T-helper 1 cell treated with Interleukin-12 subunit alpha and Interleukin-12 subunit beta and Interleukin-4 antibody, amounts not matched to agents 30 μg/mL and 1 μg/mL, for 36 hours (primary cell): ENCODE measurements at regions not wholly inside any gene's neighbourhood (a gene's known extent, or its start where the extent isn't known, plus 50 kb on each side); places are given as distances from the start of the nearest gene placed in this dataset.

Experiments used
- H3K27ac Mint-ChIP-seq: one replicate; pipeline ENCODE4 v1.8.0; 2021; ENCODE audit warnings: mild to moderate bottlenecking, mixed read lengths
- H3K27me3 Mint-ChIP-seq: one replicate; pipeline ENCODE4 v1.8.0; 2021; ENCODE audit warnings: low read depth, mixed read lengths
- H3K36me3 Mint-ChIP-seq: one replicate; pipeline ENCODE4 v1.8.0; 2021; ENCODE audit warnings: low read depth, mixed read lengths
- H3K4me1 Mint-ChIP-seq: one replicate; pipeline ENCODE4 v1.8.0; 2021; ENCODE audit warnings: low read depth, mixed read lengths
- H3K4me3 Mint-ChIP-seq: one replicate; pipeline ENCODE4 v1.8.0; 2021; ENCODE audit warnings: mild to moderate bottlenecking, moderate library complexity, mixed read lengths
- H3K9me3 Mint-ChIP-seq: one replicate; pipeline ENCODE4 v1.8.0; 2021; ENCODE audit warnings: mixed read lengths

DNA sequence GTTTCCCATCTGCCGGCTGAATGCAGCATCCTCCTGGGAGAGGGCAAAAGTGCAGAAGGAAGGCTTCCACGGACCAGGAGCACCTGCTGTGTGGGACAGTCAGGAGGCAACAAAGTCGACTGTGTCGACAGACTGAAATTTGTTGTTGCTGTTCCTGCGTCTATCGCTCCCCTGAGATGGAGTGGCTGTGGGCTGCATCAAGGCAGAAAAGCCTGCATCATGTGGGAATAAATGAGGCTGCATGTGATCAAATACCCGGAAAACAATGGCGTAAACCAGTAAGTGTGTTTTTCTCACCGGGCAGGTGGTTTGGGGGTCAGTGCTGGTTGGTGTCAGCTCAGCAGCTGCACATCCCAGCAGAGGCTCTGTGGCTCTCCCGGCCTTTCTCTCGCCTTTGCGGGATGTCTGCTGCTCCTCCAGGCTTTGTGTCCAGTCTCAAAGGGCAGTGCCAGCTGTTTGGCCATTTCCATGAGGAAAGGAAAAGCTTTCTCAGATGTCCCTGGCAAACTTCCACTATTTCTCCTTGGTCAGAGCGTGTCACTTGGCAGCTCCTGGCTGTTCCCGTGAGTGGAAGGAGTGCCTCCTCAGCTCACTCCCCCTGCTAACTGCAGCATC is 262.4 kb downstream of the NDUFA10 start:
- H3K9me3 Mint-ChIP-seq = no peaks in the 10 kb centered on the region
- H3K4me3 Mint-ChIP-seq = no peak overlapping the region

DNA sequence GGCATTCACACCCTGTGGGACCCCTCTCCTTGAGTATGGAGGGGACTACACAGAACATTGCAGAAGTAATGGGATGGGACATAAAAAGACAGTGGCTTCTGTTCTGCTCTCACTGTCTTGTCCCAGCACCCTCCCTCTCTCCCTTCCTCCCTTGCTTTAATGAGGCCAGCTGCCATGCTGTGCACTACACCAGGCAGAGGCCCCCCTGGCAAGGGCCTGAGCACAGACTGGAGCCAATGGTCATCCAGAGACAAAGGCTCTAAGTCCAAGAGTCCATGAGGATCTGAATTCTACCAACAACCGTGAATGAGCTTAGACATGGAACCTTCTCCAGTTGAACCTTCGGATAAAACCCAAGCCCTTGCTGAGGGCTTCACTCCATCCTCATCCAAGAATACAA is 263.0 kb downstream of the NDUFA10 start:
- no peak overlapping the region for H3K27ac Mint-ChIP-seq
- no peaks in the 10 kb centered on the region for H3K27me3 Mint-ChIP-seq
- H3K36me3 Mint-ChIP-seq = no peaks in the 10 kb centered on the region
- H3K4me1 Mint-ChIP-seq = peaks cover under 1% of the 10 kb centered on the region
- no peaks in the 10 kb centered on the region for H3K9me3 Mint-ChIP-seq
- no peak overlapping the region for H3K4me3 Mint-ChIP-seq

More for the DNA sequence above, 262.4 kb downstream of the NDUFA10 start:
- Mint-ChIP-seq H3K4me1 (no peaks in the 10 kb centered on the region), H3K27ac (no peak overlapping the region), H3K36me3 (no peaks in the 10 kb centered on the region), H3K27me3 (no peaks in the 10 kb centered on the region)

DNA sequence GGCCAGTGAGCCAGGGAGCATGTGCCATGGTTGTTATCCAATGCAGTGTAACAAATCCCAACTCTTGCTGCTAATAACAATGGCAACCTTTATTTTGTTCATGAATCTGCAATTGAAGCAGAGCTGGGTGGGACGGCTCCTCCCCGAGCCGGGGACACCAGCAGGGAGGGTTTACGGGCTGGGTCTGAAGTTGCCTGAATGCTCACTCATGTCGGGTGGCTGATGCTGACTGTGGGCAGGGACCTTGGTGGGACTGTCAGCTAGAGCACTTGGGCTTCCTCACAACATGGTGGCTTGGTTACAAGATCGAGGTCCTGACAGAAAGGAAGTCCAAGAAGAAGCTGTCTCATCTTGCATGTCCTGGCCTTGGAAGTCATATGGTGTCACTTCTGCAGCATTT is 264.5 kb downstream of the NDUFA10 start:
- Mint-ChIP-seq H3K36me3 (no peaks in the 10 kb centered on the region), H3K27ac (no peak overlapping the region), H3K9me3 (no peaks in the 10 kb centered on the region), H3K4me3 (no peak overlapping the region), H3K27me3 (no peaks in the 10 kb centered on the region), H3K4me1 (peaks cover 5% of the 10 kb centered on the region)

DNA sequence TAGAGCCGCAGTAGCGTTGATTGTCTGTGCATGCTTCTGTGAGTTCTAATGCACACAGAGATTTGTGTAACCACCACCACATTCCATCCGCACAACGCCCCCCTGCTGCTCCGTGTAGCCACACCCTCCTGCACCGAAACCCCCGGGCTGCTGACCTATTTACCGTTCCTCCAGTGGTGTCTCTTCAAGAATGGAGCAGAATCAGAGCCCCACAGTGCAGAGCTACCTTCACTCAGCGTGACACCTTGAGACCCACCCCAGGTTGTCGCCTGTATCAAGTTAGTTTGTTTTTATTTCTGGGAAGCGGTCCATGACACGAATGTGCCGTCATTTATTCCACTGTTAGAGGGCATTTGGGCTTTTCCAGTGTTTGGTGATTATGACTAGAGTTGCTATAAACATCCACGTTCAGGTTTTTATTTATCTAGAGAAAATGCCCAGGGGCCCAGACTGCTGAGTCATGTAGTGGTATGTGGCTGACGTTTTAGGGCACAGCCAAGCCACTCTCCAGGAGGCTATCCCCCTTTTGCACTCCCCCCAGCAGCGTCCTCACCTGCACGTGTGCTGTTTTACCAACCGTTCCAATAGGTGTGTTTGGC is 266.8 kb downstream of the NDUFA10 start:
- H3K9me3 Mint-ChIP-seq = no peaks in the 10 kb centered on the region
- H3K4me1 Mint-ChIP-seq = peaks cover 5% of the 10 kb centered on the region
- no peaks in the 10 kb centered on the region for H3K36me3 Mint-ChIP-seq
- no peaks in the 10 kb centered on the region for H3K27me3 Mint-ChIP-seq
- no peak overlapping the region for H3K4me3 Mint-ChIP-seq
- no peak overlapping the region for H3K27ac Mint-ChIP-seq

DNA sequence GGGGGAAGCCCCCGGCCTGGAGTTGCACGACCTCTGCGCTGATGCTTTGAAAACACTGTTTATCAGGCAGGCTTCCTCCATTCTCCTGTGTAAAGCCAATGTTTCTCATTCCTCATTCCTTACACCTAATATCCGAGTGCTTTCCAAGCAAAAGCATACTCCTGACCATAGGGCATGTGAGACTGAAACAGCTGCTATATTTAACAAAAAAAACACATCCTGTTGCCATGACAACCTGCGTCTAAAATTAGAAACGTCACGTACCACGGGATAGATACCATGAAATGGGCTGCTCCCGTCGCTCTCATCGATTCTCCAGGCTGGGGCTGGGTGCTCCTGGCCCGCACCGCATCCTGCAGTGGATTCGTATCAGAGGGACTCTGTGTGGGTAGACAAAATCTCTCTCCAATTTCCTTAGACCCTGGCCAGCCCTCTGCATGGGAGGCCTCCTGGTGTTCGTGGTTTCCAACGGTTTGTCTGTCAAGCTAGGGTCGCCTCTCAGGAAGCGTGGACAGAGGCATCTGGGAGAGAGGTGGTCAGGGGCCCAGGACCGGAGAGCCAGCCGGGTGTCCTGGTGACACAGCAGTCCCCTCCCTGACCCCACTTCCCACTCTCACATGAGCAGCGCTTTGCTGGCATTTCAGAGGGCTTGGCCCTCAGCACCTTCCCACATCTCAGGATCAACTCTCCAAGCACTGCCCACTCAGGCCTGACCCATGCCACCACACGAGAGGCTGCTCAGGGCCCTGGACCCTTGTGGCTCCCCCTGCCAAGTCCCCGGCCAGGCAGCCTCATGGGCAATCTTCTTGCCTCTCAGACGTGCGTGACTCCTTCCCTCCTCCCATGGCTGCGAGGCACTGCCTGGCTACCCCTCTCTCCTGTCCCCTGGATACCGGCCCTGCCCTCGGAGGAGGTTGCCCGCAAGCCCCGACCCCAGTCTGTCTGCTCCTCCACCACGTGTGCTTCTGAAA is 268.1 kb downstream of the NDUFA10 start:
- H3K36me3 Mint-ChIP-seq = no peaks in the 10 kb centered on the region
- peaks cover 5% of the 10 kb centered on the region for H3K4me1 Mint-ChIP-seq
- no peaks in the 10 kb centered on the region for H3K27me3 Mint-ChIP-seq
- no peaks in the 10 kb centered on the region for H3K9me3 Mint-ChIP-seq
- no peak overlapping the region for H3K27ac Mint-ChIP-seq
- H3K4me3 Mint-ChIP-seq = no peak overlapping the region

DNA sequence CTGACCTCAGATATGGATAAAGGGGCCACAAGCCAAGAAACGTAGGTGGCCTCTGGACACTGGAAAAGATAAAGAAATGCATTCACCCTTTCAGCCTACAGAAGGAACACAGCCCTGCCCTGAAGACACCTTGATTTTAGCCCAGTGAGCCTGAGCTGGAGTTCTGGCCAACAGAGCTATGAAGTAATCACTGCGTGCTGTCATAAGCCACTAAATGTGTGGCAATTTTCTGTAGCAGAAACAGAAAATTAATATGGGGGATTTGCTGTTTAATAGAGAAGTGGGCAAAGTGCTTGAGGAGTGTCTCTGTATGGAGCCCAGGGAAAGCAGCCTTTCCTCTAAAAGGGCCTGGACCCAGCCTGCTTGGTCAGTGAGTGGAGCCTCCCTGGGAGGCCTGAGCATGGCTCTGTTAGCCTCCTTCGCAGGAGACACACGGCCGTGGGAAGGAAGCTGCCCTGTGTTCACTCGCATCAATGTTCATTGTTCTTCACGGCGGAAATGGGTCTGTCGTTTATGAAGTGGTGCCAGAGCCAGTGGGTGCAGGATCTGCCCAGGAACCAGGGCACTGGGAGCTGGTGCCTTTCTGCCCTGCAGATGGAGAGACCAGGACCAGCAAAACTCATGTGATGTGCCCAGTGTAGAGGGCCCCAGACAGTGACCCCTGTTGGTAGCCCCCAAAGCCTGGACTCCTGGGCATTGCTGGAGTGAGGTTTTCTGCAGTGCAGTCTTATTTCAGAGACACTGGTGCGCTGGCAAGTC is 268.9 kb downstream of the NDUFA10 start:
- Mint-ChIP-seq H3K4me3 (no peak overlapping the region), H3K36me3 (no peaks in the 10 kb centered on the region), H3K4me1 (peaks cover 5% of the 10 kb centered on the region), H3K27ac (no peak overlapping the region), H3K9me3 (no peaks in the 10 kb centered on the region), H3K27me3 (no peaks in the 10 kb centered on the region)

DNA sequence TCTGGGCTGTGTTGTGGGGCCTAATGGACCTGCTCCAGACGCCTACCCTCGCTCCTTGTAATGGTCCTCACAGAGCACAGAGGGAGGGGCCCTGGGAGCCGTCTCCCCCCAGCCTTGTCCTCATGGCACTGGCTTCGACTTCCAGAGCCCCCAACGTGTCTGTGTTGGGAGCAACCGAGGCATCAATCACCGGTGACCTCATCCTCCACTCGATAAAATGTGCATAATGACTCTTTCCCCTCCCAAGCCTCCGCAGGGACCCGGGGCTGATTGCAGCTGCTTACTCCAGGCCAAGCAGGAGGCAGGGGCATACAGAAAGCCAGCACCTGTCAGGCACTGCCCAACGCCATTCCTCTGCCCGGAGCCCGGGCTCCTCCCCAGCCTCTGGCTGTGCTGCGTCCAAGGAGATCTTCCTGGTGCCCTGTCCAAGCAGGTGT is 271.7 kb downstream of the NDUFA10 start:
- H3K27me3 Mint-ChIP-seq = no peaks in the 10 kb centered on the region
- H3K27ac Mint-ChIP-seq = no peak overlapping the region
- no peaks in the 10 kb centered on the region for H3K36me3 Mint-ChIP-seq
- no peak overlapping the region for H3K4me3 Mint-ChIP-seq
- H3K9me3 Mint-ChIP-seq = no peaks in the 10 kb centered on the region
- peaks cover 5% of the 10 kb centered on the region for H3K4me1 Mint-ChIP-seq

DNA sequence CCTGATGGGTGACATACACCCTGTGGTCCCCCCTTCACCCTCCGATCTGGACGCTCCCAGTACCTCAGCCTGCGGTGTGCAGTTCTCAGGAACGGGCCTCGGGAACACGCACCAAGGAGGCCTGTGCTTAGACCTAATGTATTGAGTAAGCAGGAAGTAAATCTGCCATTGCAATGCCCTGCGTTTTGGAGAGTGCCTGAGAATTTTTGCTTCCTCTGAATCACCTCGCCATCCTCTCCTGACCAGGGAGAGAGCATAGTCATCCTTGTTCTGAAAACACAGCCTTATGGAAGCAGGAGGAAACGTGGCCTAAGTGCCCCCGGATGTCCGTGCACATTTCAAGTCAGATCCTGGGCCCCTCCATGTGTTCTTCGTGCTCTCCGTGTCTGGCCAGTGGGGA is 272.2 kb downstream of the NDUFA10 start:
- Mint-ChIP-seq H3K4me1 (peaks cover 5% of the 10 kb centered on the region), H3K4me3 (no peak overlapping the region)

DNA sequence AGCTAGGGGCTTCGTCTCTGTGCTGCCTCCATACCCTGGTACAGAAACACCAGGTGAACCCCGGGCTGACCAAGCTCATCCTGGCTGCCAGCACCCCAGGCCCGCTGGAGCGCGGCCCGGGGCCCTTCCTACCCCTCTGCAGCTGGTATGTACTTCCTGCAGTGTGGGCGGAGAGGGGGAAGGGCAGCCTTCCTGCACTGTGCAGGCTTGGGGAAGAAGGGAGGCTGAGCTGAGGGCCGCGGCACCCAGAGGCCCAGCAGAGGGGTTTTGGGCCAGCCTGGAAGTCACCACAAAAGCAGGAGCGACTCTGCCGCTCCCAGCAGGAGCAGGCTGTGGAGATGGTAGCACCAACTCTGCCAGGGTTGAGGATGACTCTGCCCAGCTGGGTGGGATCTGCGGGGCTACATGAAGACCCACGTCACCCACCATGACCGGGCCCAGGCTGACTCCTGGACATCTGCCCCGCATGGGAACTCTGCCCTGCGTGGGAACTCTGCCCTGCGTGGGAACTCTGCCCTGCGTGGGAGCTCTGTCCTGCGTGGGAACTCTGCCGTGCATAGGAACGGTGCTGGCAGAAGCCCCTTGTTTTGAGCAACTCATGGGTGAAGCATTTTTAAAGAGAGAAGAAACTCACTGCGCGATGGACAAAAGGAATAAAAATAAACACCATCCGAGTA is 273.3 kb downstream of the NDUFA10 start:
- Mint-ChIP-seq H3K4me1 (peaks cover 2% of the 10 kb centered on the region), H3K4me3 (no peak overlapping the region), H3K36me3 (no peaks in the 10 kb centered on the region), H3K27ac (no peak overlapping the region), H3K27me3 (no peaks in the 10 kb centered on the region), H3K9me3 (no peaks in the 10 kb centered on the region)

More for the DNA sequence above, 272.2 kb downstream of the NDUFA10 start:
- Mint-ChIP-seq H3K36me3 (no peaks in the 10 kb centered on the region), H3K9me3 (no peaks in the 10 kb centered on the region), H3K27ac (no peak overlapping the region), H3K27me3 (no peaks in the 10 kb centered on the region)

DNA sequence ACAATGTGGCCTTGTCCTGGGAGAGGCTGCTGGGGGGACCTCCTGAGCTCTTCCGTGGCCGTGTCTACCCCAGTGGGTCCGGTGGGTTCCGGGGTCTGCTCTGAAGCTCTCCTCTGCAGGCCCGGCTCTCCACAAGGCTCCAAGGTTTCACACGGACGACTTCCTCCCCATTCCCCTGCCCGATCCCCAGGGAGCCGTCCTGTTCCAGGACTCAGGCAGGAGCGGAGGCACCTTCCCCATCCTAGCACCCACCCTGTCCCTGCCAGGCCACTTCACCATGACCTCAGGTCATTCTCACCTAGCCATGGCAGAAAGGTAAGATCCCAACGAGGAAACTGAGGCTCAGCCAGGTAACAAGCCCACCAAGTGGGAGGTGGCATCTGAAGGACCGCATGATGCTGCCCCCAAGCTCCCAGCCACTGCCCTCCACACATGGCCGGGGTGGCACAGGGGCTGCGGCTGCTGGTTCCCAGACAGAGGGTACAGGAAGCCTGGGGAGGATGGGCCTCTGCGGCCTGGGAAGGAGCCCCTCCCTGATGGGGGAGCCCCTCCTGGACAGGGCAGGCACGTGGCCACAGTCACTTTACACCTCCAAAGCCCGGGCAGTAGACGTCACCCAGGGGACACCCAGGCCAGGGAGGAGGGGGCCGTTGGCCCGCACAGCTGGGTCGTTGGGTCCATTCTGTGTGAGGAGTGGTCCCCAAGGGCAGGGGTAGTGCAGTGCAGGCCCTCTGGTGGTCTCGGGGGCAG is 274.0 kb downstream of the NDUFA10 start:
- Mint-ChIP-seq H3K27ac (no peak overlapping the region), H3K4me3 (no peak overlapping the region), H3K4me1 (no peaks in the 10 kb centered on the region), H3K27me3 (no peaks in the 10 kb centered on the region), H3K9me3 (no peaks in the 10 kb centered on the region), H3K36me3 (no peaks in the 10 kb centered on the region)

DNA sequence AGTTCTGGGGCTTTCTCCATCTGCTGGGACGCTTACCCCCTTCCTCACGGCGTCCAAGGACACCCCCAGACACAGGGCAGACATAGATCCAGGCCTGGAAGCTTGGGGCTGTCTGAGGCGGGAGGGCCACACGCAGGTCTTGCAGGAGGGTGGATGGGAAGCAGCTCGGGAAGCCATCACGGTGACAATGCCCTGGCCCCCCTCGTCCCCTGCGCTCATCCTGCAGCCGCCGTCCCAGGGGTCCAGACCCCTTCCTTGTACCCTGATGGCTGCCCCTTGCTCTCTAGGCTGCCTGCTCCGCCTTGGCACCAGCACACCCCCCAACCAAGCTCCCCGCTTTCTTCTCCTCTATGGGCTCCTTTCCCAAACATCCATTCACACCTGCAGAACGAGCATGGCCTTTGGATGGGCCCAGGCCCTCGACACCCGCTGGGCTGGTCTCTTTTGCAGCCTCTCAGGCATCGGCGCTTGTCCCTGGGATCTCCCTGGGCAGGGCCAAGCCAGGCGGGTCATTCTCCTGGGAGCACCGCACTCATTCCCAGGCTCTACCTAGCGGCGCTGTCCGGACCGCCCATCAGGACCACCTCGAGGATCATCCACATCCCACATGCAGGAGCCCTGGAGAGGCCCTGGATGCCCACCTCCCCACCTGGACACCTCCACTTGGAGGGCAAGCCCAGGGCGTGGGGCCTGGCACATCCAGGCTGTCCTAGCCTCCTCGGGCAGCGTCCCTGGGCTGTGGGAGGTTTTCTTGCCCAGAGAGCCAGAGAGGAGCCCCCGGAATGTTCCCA is 274.9 kb downstream of the NDUFA10 start:
- no peaks in the 10 kb centered on the region for H3K36me3 Mint-ChIP-seq
- no peak overlapping the region for H3K4me3 Mint-ChIP-seq
- no peak overlapping the region for H3K27ac Mint-ChIP-seq
- no peaks in the 10 kb centered on the region for H3K27me3 Mint-ChIP-seq
- no peaks in the 10 kb centered on the region for H3K9me3 Mint-ChIP-seq
- H3K4me1 Mint-ChIP-seq = no peaks in the 10 kb centered on the region

DNA sequence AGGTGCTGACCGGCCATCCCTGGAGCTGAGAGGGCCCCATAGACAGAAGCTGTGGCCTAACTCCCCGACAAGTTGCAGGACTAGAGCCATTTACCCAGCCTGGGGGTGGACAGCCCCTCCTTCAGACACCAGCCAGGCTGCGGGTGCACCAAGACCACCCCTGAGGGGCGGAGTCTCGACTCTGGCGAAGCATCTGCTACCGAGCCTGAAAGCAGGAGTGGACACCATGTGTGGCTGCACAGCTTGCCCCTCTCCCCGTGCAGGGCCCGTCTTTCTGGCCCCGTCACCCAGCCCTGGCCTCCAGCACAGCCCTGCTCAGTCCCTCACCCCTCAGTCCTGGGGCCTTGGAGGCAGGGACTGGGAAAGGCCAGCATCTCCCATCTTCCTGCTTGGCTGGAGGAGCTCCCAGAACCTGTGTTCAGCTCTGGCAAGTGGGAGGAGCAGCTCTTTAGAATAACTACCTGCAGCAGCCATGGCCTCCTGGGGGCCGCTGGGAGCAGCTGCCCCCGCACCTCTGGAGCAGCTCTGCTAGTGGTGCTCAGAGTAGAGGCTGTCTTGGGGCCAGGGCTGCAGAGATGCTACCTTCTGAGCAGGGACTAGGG is 275.8 kb downstream of the NDUFA10 start:
- H3K27ac Mint-ChIP-seq = no peak overlapping the region
- no peaks in the 10 kb centered on the region for H3K27me3 Mint-ChIP-seq
- no peak overlapping the region for H3K4me3 Mint-ChIP-seq
- no peaks in the 10 kb centered on the region for H3K9me3 Mint-ChIP-seq
- H3K4me1 Mint-ChIP-seq = no peaks in the 10 kb centered on the region
- no peaks in the 10 kb centered on the region for H3K36me3 Mint-ChIP-seq
